ENCODE measurements at regions not wholly inside any gene's neighbourhood (a gene's known extent, or its start where the extent isn't known, plus 50 kb on each side); places are given as distances from the start of the nearest gene placed in this dataset.

DNA sequence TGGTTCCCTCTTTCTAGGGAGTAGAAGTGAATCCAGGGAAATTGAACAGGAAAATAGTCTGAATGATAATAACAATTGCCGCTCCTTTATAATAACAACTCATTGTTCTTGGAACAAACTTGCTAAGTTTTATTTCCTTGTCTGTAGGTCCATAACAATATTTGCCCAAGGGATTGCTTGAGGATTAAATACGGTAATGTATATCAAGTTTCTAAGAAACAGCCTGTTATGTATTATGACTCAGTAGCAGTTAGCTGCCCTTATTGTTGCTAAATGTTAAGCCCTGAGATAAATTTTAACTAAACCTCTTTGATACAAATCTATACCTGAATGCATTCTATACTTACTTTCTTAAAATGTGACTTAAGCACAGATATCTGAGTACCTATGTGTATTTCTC lies 215.9 kb upstream of the AADAT start:
- Mint-ChIP-seq H3K27me3 (no peaks in the 10 kb centered on the region), H3K4me1 (ENCODE audit: low read depth in 2 of 2) (no peaks in the 10 kb centered on the region), H3K27ac (no peak overlapping the region), H3K9me3 (peaks cover 19% of the 10 kb centered on the region), H3K4me3 (no peak overlapping the region), H3K36me3 (no peaks in the 10 kb centered on the region)
- no peak for DNase-seq (ENCODE audit: low spot score)
- ATAC-seq = no peak

GRCh38 chr4:170281027-170281426 lies 191.3 kb upstream of the AADAT start:
- ATAC-seq (no peak), DNase-seq (ENCODE audit: low spot score) (no peak)
- Mint-ChIP-seq H3K9me3 (peaks cover 2% of the 10 kb centered on the region), H3K4me1 (ENCODE audit: low read depth in 2 of 2) (no peaks in the 10 kb centered on the region), H3K27me3 (no peaks in the 10 kb centered on the region), H3K4me3 (no peak overlapping the region), H3K36me3 (no peaks in the 10 kb centered on the region), H3K27ac (no peak overlapping the region)

GRCh38 chr4:170278460-170278859 lies 188.7 kb upstream of the AADAT start:
- ATAC-seq (no peak), DNase-seq (ENCODE audit: low spot score) (no peak)
- Mint-ChIP-seq H3K4me3 (no peak overlapping the region), H3K9me3 (no peaks in the 10 kb centered on the region), H3K4me1 (ENCODE audit: low read depth in 2 of 2) (no peaks in the 10 kb centered on the region), H3K36me3 (no peaks in the 10 kb centered on the region), H3K27me3 (no peaks in the 10 kb centered on the region), H3K27ac (no peak overlapping the region)

DNA sequence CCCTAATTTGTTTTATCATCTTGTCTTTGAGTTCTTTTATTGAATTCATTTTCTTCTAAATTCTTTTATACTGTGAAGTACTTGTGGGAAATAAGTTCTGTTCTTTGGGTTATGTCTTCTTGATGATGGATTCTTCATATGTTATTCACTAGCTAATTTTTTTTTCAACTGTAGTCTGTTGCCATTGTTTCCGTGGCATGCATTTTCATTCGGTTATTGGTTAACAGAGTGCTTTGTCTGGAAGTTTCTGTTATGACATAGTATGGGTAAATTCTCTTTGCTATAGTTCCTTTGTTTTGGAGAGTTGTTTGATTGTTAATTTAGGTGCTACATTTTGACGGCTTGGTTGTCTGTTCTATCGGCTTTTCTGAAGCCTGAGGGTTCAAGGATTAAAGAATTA lies 184.9 kb upstream of the AADAT start:
- no peak for ATAC-seq

GRCh38 chr4:170272959-170273358 lies 183.2 kb upstream of the AADAT start:
- no peaks in the 10 kb centered on the region for H3K36me3 Mint-ChIP-seq
- no peak for ATAC-seq
- H3K27ac Mint-ChIP-seq = no peak overlapping the region
- peaks cover 2% of the 10 kb centered on the region for H3K9me3 Mint-ChIP-seq
- H3K27me3 Mint-ChIP-seq = no peaks in the 10 kb centered on the region
- no peak overlapping the region for H3K4me3 Mint-ChIP-seq
- no peaks in the 10 kb centered on the region for H3K4me1 Mint-ChIP-seq (ENCODE audit: low read depth in 2 of 2)
- DNase-seq (ENCODE audit: low spot score) = no peak

More for the DNA sequence above, 184.9 kb upstream of the AADAT start:
- Mint-ChIP-seq H3K4me1 (ENCODE audit: low read depth in 2 of 2) (no peaks in the 10 kb centered on the region), H3K36me3 (no peaks in the 10 kb centered on the region), H3K27ac (no peak overlapping the region), H3K4me3 (no peak overlapping the region), H3K9me3 (no peaks in the 10 kb centered on the region), H3K27me3 (no peaks in the 10 kb centered on the region)
- no peak for DNase-seq (ENCODE audit: low spot score)

DNA sequence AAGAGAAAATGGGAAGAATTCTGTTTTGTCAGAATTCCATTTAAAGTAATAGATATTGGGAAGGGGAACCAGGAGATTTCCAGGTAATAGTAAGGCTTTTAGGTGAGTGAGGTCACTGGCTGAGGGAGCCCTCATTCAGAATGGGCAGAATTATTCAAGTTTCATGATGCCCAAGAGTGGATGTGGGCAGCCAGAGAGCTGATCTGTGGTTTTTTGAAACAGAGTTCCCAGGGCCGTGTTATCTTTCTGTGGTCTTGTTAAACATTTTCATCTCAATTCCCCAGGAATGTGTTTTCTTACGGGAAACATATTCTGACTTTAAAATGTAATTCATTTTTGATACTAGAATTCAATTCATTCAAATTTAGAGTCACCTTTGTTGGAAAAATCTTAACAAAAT lies 182.0 kb upstream of the AADAT start:
- ATAC-seq = no peak
- no peak for DNase-seq (ENCODE audit: low spot score)
- no peaks in the 10 kb centered on the region for H3K4me1 Mint-ChIP-seq (ENCODE audit: low read depth in 2 of 2)
- H3K36me3 Mint-ChIP-seq = no peaks in the 10 kb centered on the region
- H3K27ac Mint-ChIP-seq = no peak overlapping the region
- no peaks in the 10 kb centered on the region for H3K27me3 Mint-ChIP-seq
- peaks cover 4% of the 10 kb centered on the region for H3K9me3 Mint-ChIP-seq
- no peak overlapping the region for H3K4me3 Mint-ChIP-seq

GRCh38 chr4:170270628-170271027 lies 180.9 kb upstream of the AADAT start:
- H3K36me3 Mint-ChIP-seq = no peaks in the 10 kb centered on the region
- no peak overlapping the region for H3K4me3 Mint-ChIP-seq
- peaks cover 8% of the 10 kb centered on the region for H3K9me3 Mint-ChIP-seq
- ATAC-seq = no peak
- H3K4me1 Mint-ChIP-seq (ENCODE audit: low read depth in 2 of 2) = no peaks in the 10 kb centered on the region
- H3K27ac Mint-ChIP-seq = no peak overlapping the region
- no peak for DNase-seq (ENCODE audit: low spot score)
- H3K27me3 Mint-ChIP-seq = no peaks in the 10 kb centered on the region

GRCh38 chr4:170269950-170270349 lies 180.2 kb upstream of the AADAT start:
- ATAC-seq (no peak), DNase-seq (ENCODE audit: low spot score) (no peak)
- H3K4me1 Mint-ChIP-seq (ENCODE audit: low read depth in 2 of 2) = no peaks in the 10 kb centered on the region
- no peaks in the 10 kb centered on the region for H3K27me3 Mint-ChIP-seq
- H3K4me3 Mint-ChIP-seq = no peak overlapping the region
- no peak overlapping the region for H3K27ac Mint-ChIP-seq
- H3K9me3 Mint-ChIP-seq = peaks cover 8% of the 10 kb centered on the region
- no peaks in the 10 kb centered on the region for H3K36me3 Mint-ChIP-seq

DNA sequence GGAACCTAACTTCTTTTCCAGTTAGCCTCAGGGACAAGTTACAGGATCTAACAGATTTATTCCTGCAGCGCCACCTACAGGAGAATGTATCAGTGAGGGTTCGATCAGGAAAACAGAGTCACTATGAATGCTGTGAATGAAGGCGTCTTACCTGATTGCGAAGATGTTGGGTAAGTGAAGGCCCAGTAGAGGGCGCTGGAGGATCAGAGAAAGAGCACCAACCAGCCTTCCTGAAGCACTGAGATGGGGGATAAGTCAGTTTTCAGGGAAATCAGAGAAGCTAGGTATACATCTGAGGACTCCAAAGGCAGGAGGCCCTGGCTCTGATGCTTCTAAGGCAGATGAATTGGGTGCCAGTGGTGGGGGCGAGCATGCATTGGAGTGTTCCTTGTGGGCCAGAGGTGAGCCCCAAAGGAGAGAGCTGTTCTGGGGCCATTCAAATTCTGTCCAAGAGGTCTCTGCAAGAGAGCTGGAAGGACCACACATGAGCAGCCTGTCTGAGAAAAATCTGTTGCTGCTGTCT lies 169.9 kb upstream of the AADAT start:
- Mint-ChIP-seq H3K4me3 (no peak overlapping the region), H3K9me3 (no peaks in the 10 kb centered on the region), H3K27ac (no peak overlapping the region), H3K36me3 (no peaks in the 10 kb centered on the region), H3K4me1 (ENCODE audit: low read depth in 2 of 2) (no peaks in the 10 kb centered on the region), H3K27me3 (no peaks in the 10 kb centered on the region)
- DNase-seq (ENCODE audit: low spot score) = peak; percentile 63
- peak; percentile 31 to 71 for ATAC-seq

DNA sequence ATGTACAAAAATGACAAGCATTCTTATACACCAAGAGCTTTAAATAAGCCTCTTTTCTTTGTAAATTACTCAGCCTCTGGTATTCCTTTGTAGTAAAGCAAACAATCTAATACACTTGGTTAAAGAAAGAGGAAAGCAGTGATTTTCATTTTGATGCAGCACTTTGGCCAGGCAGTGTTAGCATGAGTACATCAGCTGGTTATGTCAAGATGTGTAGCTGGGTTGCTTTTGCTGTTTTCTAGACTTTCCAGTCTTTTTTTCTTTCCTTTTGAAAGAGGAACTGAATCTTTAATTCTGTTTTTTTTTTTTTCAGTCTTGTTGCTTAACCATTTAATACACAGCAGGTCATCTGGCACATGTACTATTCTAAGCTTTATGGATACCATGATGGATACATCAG lies 167.1 kb upstream of the AADAT start:
- DNase-seq (ENCODE audit: low spot score) (no peak), ATAC-seq (no peak)
- H3K36me3 Mint-ChIP-seq = no peaks in the 10 kb centered on the region
- no peaks in the 10 kb centered on the region for H3K27me3 Mint-ChIP-seq
- no peak overlapping the region for H3K27ac Mint-ChIP-seq
- H3K4me3 Mint-ChIP-seq = no peak overlapping the region
- no peaks in the 10 kb centered on the region for H3K9me3 Mint-ChIP-seq
- no peaks in the 10 kb centered on the region for H3K4me1 Mint-ChIP-seq (ENCODE audit: low read depth in 2 of 2)

GRCh38 chr4:170248576-170248975 lies 158.8 kb upstream of the AADAT start:
- Mint-ChIP-seq H3K4me3 (no peak overlapping the region), H3K27me3 (no peaks in the 10 kb centered on the region), H3K27ac (no peak overlapping the region), H3K4me1 (ENCODE audit: low read depth in 2 of 2) (no peaks in the 10 kb centered on the region), H3K36me3 (no peaks in the 10 kb centered on the region), H3K9me3 (no peaks in the 10 kb centered on the region)
- ATAC-seq (no peak), DNase-seq (ENCODE audit: low spot score) (no peak)

DNA sequence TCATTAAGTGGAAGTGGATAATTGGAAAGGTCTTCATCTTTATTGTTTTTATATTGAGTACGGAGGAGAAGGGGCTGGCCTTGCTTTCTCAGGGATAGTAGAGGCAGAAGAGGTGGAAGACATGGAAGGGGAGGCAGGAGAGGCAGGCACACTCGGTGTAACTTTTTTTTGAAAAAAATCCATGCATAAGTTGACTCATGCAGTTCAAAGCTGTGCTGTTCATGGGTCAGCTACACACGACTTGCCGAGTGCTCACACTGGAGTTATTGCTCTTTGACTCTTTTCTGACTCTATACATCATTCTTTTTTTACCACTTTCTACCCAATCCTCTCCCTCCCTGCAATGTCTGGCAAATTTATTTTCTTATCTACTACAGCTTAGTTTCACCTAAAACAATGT lies 158.3 kb upstream of the AADAT start:
- no peaks in the 10 kb centered on the region for H3K9me3 Mint-ChIP-seq
- H3K27me3 Mint-ChIP-seq = no peaks in the 10 kb centered on the region
- H3K4me1 Mint-ChIP-seq (ENCODE audit: low read depth in 2 of 2) = no peaks in the 10 kb centered on the region
- no peaks in the 10 kb centered on the region for H3K36me3 Mint-ChIP-seq
- H3K27ac Mint-ChIP-seq = no peak overlapping the region
- no peak for ATAC-seq
- no peak overlapping the region for H3K4me3 Mint-ChIP-seq
- DNase-seq (ENCODE audit: low spot score) = no peak

GRCh38 chr4:170247596-170247995 lies 157.8 kb upstream of the AADAT start:
- Mint-ChIP-seq H3K9me3 (no peaks in the 10 kb centered on the region), H3K4me1 (ENCODE audit: low read depth in 2 of 2) (no peaks in the 10 kb centered on the region), H3K36me3 (no peaks in the 10 kb centered on the region), H3K27ac (no peak overlapping the region), H3K27me3 (no peaks in the 10 kb centered on the region), H3K4me3 (no peak overlapping the region)
- no peak for DNase-seq (ENCODE audit: low spot score)
- ATAC-seq = no peak

- H3K36me3 Mint-ChIP-seq = no peaks in the 10 kb centered on the region
- no peak for DNase-seq (ENCODE audit: low spot score)
- no peak overlapping the region for H3K4me3 Mint-ChIP-seq
- peaks cover 7% of the 10 kb centered on the region for H3K9me3 Mint-ChIP-seq
- no peaks in the 10 kb centered on the region for H3K4me1 Mint-ChIP-seq (ENCODE audit: low read depth in 2 of 2)
- no peak for ATAC-seq
- H3K27me3 Mint-ChIP-seq = no peaks in the 10 kb centered on the region
- no peak overlapping the region for H3K27ac Mint-ChIP-seq
Observed at GRCh38 chr4:170243662-170244288, 154.0 kb upstream of the AADAT start.

- ATAC-seq = no peak
- no peak for DNase-seq (ENCODE audit: low spot score)
- no peaks in the 10 kb centered on the region for H3K27me3 Mint-ChIP-seq
- H3K9me3 Mint-ChIP-seq = peaks cover 7% of the 10 kb centered on the region
- no peaks in the 10 kb centered on the region for H3K36me3 Mint-ChIP-seq
- no peaks in the 10 kb centered on the region for H3K4me1 Mint-ChIP-seq (ENCODE audit: low read depth in 2 of 2)
- no peak overlapping the region for H3K4me3 Mint-ChIP-seq
- no peak overlapping the region for H3K27ac Mint-ChIP-seq
Observed at GRCh38 chr4:170242471-170242870, 152.7 kb upstream of the AADAT start.

Measured in natural killer cell treated with Interleukin-12 subunit alpha and Interleukin-12 subunit beta and Interleukin-15 and Interleukin-18, amount 100 ng/mL, for 72 hours (primary cell).